MM.1S (cell line): ENCODE measurements at regions not wholly inside any gene's neighbourhood (a gene's known extent, or its start where the extent isn't known, plus 50 kb on each side); places are given as distances from the start of the nearest gene placed in this dataset.

Experiments used
- DNase-seq: peaks from one replicate; pipeline ENCODE4 v3.0.0-alpha.2; 2015
- H2AFZ ChIP-seq: fragments of 300-600 bp; sonication (generic); 2 replicates; pipeline ENCODE4 v1.6.0; 2016; ENCODE audit warnings: antibody characterized with exemption, low read length
- H3F3A ChIP-seq: fragments of 300-600 bp; sonication (generic); 2 replicates; pipeline ENCODE4 v1.6.1; 2016; ENCODE audit warnings: mild to moderate bottlenecking, antibody characterized with exemption, low read length, moderate library complexity, mixed read lengths; ENCODE audit not compliant: insufficient read depth
- H3K27ac ChIP-seq: fragments of 300-600 bp; sonication (generic); 2 replicates; pipeline ENCODE4 v1.5.1; 2016; ENCODE audit warnings: mild to moderate bottlenecking, low read length
- H3K27me3 ChIP-seq: fragments of 300-600 bp; sonication (generic); replicated peaks from 2 replicates; pipeline ENCODE4 v1.6.0; 2016; ENCODE audit warnings: low read length; ENCODE audit not compliant: insufficient read depth
- H3K36me3 ChIP-seq: fragments of 300-600 bp; sonication (generic); replicated peaks from 2 replicates; pipeline ENCODE4 v1.6.1; 2016; ENCODE audit warnings: mild to moderate bottlenecking, low read length, mixed read lengths; ENCODE audit not compliant: insufficient read depth
- H3K4me1 ChIP-seq: fragments of 300-600 bp; sonication (generic); 2 replicates; pipeline ENCODE4 v1.6.1; 2016; ENCODE audit warnings: low read length, mixed read lengths
- H3K4me2 ChIP-seq: fragments of 300-600 bp; sonication (generic); 2 replicates; pipeline ENCODE4 v1.6.0; 2016; ENCODE audit warnings: low read depth, low read length
- H3K4me3 ChIP-seq: fragments of 300-600 bp; sonication (generic); 2 replicates; pipeline ENCODE4 v1.5.1; 2016; ENCODE audit warnings: low read length, mixed read lengths
- H3K79me2 ChIP-seq: fragments of 300-600 bp; sonication (generic); 2 replicates; pipeline ENCODE4 v1.6.1; 2016; ENCODE audit warnings: mixed run types, low read length, mixed read lengths
- H3K9ac ChIP-seq: fragments of 300-600 bp; sonication (generic); 2 replicates; pipeline ENCODE4 v1.6.1; 2016; ENCODE audit warnings: low read length, mixed read lengths
- H3K9me2 ChIP-seq: fragments of 300-600 bp; sonication (generic); replicated peaks from 2 replicates; pipeline ENCODE4 v1.6.1; 2016; ENCODE audit warnings: mild to moderate bottlenecking, low read length, mixed read lengths; ENCODE audit not compliant: insufficient read depth
- H3K9me3 ChIP-seq: fragments of 300-600 bp; sonication (generic); replicated peaks from 2 replicates; pipeline ENCODE4 v1.6.1; 2016; ENCODE audit warnings: mild to moderate bottlenecking, low read length, mixed read lengths; ENCODE audit not compliant: insufficient read depth
- H4K20me1 ChIP-seq: fragments of 300-600 bp; sonication (generic); 2 replicates; pipeline ENCODE4 v1.6.1; 2016; ENCODE audit warnings: mild to moderate bottlenecking, low read length, moderate library complexity, mixed read lengths; ENCODE audit not compliant: insufficient read depth
- EZH2 ChIP-seq: fragments of 300-600 bp; sonication (generic); optimal IDR thresholded peaks from 2 replicates; pipeline ENCODE3; 2017; ENCODE audit warnings: low read depth, mild to moderate bottlenecking, antibody characterized with exemption, low read length, mixed read lengths
- EZH2phosphoT487 ChIP-seq: fragments of 300-600 bp; sonication (generic); IDR thresholded peaks from 2 replicates; pipeline ENCODE4 v1.6.1; 2018; ENCODE audit warnings: antibody characterized with exemption, low read length
- TF ChIP-seq, protein P1 (sequence below): fragments of 300-600 bp; sonication (generic); IDR thresholded peaks from 2 replicates; pipeline ENCODE4 v1.5.1; 2016; ENCODE audit warnings: antibody characterized with exemption, low read length, mixed read lengths

GRCh38 chr3:69567023-69567709 lies 172.1 kb upstream of the MITF start:
- TF ChIP-seq EZH2phosphoT487 (no peak), EZH2 (no peak)
- TF ChIP-seq, protein P1, sequence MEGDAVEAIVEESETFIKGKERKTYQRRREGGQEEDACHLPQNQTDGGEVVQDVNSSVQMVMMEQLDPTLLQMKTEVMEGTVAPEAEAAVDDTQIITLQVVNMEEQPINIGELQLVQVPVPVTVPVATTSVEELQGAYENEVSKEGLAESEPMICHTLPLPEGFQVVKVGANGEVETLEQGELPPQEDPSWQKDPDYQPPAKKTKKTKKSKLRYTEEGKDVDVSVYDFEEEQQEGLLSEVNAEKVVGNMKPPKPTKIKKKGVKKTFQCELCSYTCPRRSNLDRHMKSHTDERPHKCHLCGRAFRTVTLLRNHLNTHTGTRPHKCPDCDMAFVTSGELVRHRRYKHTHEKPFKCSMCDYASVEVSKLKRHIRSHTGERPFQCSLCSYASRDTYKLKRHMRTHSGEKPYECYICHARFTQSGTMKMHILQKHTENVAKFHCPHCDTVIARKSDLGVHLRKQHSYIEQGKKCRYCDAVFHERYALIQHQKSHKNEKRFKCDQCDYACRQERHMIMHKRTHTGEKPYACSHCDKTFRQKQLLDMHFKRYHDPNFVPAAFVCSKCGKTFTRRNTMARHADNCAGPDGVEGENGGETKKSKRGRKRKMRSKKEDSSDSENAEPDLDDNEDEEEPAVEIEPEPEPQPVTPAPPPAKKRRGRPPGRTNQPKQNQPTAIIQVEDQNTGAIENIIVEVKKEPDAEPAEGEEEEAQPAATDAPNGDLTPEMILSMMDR, result no peak
- no peaks in the 10 kb centered on the region for H3K4me1 ChIP-seq
- H3K79me2 ChIP-seq, result no peaks in the 10 kb centered on the region
- no peaks in the 10 kb centered on the region for H3K9me3 ChIP-seq
- no peak for DNase-seq
- H2AFZ ChIP-seq, result no peak overlapping the region
- no peak overlapping the region for H3K9ac ChIP-seq
- H3K27ac ChIP-seq, result no peak overlapping the region
- H3K9me2 ChIP-seq, result no peaks in the 10 kb centered on the region
- H3K27me3 ChIP-seq, result no peaks in the 10 kb centered on the region
- H3K4me2 ChIP-seq, result no peak overlapping the region
- no peaks in the 10 kb centered on the region for H3K36me3 ChIP-seq
- no peaks in the 10 kb centered on the region for H4K20me1 ChIP-seq
- H3K4me3 ChIP-seq, result no peak overlapping the region
- no peaks in the 10 kb centered on the region for H3F3A ChIP-seq

DNA sequence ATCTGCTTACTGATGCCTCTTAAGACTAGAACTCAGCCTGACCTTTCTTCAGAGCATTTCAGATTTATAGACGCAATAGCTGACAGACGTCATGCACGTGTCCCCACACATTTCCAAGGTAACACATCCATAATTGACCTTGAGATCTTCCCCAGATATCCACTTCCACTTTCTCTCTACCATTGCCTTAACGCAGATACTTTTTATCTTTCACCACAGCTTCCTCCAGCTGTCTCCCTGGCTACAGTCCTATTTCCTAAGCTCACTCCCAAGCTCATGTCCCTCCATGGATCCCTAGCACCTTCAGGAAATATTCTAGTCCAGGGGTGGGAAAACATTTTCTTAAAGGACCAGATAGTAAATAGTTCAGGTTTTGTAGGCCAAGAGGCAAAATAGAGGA lies 173.0 kb upstream of the MITF start:
- H4K20me1 ChIP-seq, result no peaks in the 10 kb centered on the region
- H3K27ac ChIP-seq, result no peak overlapping the region
- H3K4me3 ChIP-seq, result no peak overlapping the region
- no peaks in the 10 kb centered on the region for H3K36me3 ChIP-seq
- no peak for TF ChIP-seq EZH2phosphoT487
- TF ChIP-seq EZH2, result no peak
- TF ChIP-seq, protein P1, result no peak
- H3K9me2 ChIP-seq, result no peaks in the 10 kb centered on the region
- H3K27me3 ChIP-seq, result no peaks in the 10 kb centered on the region
- H3K79me2 ChIP-seq, result no peaks in the 10 kb centered on the region
- no peak overlapping the region for H3K4me2 ChIP-seq
- H3K9me3 ChIP-seq, result no peaks in the 10 kb centered on the region
- no peak overlapping the region for H3K9ac ChIP-seq
- no peak for DNase-seq
- no peaks in the 10 kb centered on the region for H3K4me1 ChIP-seq
- no peak overlapping the region for H2AFZ ChIP-seq
- H3F3A ChIP-seq, result no peaks in the 10 kb centered on the region

- Histone ChIP-seq H3K9ac (no peak overlapping the region), H3F3A (no peaks in the 10 kb centered on the region), H3K9me3 (no peaks in the 10 kb centered on the region), H4K20me1 (no peaks in the 10 kb centered on the region), H3K27me3 (no peaks in the 10 kb centered on the region), H3K4me2 (no peak overlapping the region), H3K4me3 (no peak overlapping the region), H3K79me2 (no peaks in the 10 kb centered on the region), H3K9me2 (no peaks in the 10 kb centered on the region), H3K27ac (no peak overlapping the region), H2AFZ (no peak overlapping the region), H3K36me3 (no peaks in the 10 kb centered on the region), H3K4me1 (no peaks in the 10 kb centered on the region)
- DNase-seq, result no peak
- TF ChIP-seq, protein P1, result no peak
- TF ChIP-seq EZH2 (no peak), EZH2phosphoT487 (no peak)
Observed at GRCh38 chr3:69565316-69565715, 173.9 kb upstream of the MITF start.
